SK-N-MC (cell line): ENCODE measurements at regions not wholly inside any gene's neighbourhood (a gene's known extent, or its start where the extent isn't known, plus 50 kb on each side); places are given as distances from the start of the nearest gene placed in this dataset.

Experiments
- EZH2 ChIP-seq: fragments of 200-600 bp; sonication (generic); IDR thresholded peaks from one replicate; pipeline ENCODE4 v1.6.1; 2017; ENCODE audit warnings: antibody characterized with exemption
- FOXP2 ChIP-seq: optimal IDR thresholded peaks from 2 replicates; pipeline ENCODE3; 2011; ENCODE audit warnings: mild to moderate bottlenecking, moderate library complexity; ENCODE audit not compliant: insufficient read depth; ENCODE audit errors: extremely low read length, control extremely low read depth
- POLR2AphosphoS5 ChIP-seq: IDR thresholded peaks from 2 replicates; pipeline ENCODE4 v1.6.1; 2012; ENCODE audit warnings: mild to moderate bottlenecking, low read depth, low read length, borderline replicate concordance

DNA sequence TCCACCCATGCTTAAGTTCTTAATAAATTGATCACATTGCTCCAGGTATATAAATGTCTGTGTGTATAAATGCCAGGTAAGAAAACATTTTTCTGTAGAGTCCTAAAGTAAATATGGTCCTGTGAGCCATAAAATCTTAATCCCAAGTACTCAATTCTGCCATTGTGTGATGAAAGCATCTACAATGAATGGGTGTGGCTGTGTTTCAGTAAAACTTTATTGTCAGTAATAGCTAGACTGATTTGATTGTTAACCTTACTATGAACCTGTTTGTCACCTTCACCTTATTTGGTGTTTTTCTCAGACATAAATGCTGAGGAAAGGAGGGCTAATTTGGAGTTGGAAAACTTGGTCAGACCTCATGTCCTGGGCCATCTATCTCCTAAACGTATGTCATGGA lies 683.5 kb upstream of the GRM7 start:
- TF ChIP-seq POLR2AphosphoS5 (no peak), EZH2 (no peak), FOXP2 (no peak)
